Pons (tissue), 1 donor: ENCODE measurements at regions not wholly inside any gene's neighbourhood (a gene's known extent, or its start where the extent isn't known, plus 50 kb on each side); places are given as distances from the start of the nearest gene placed in this dataset.
A peak's percentile ranks its signal among the peaks of the same experiment; 100 is the strongest.
"Not testable (repeated sequence)": the region's sequence is repeated elsewhere in the genome, so short reads cannot be mapped to it uniquely, and the experiment has no call there.

Experiments used
- DNase-seq: peaks from one replicate; pipeline ENCODE4 v3.0.0-alpha.2; 2016; ENCODE audit warnings: low spot score

- DNase-seq = no peak
Measured at GRCh38 chrX:3509934-3510333, 163.5 kb upstream of the MXRA5 start.

GRCh38 chrX:3504916-3505315 is 158.5 kb upstream of the MXRA5 start:
- DNase-seq = no peak

- DNase-seq = no peak
Measured at GRCh38 chrX:3501833-3502535, 155.5 kb upstream of the MXRA5 start.

- DNase-seq = not testable (repeated sequence)
Measured at GRCh38 chrX:3495836-3496769, 149.7 kb upstream of the MXRA5 start.

GRCh38 chrX:3493605-3494004 is 147.2 kb upstream of the MXRA5 start:
- no peak for DNase-seq

DNA sequence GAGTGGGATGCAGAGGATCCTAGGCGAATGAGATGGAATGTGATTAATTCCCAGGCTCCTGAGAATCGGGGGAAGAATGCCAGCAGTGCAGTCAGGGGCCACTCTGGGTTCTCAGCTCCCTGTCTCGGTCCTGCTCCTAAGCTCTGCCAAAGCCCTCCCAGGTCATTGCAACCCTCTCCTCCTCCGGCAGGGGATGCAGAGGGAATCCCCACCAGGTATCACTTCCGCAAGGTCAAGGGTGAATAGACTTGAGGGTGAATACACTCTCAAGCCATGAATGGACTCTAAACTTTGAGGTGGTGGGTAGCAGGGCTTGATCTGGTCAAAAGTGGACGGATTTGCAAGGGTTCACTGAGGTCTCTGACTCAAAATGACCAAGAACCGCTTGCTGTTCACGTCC is 139.3 kb upstream of the MXRA5 start:
- DNase-seq = no peak

GRCh38 chrX:3479026-3479425 is 132.6 kb upstream of the MXRA5 start:
- DNase-seq = no peak

- DNase-seq = no peak
Measured at GRCh38 chrX:3476973-3477372, 130.5 kb upstream of the MXRA5 start.

GRCh38 chrX:3470211-3470679 is 123.8 kb upstream of the MXRA5 start:
- DNase-seq = not testable (repeated sequence)

DNA sequence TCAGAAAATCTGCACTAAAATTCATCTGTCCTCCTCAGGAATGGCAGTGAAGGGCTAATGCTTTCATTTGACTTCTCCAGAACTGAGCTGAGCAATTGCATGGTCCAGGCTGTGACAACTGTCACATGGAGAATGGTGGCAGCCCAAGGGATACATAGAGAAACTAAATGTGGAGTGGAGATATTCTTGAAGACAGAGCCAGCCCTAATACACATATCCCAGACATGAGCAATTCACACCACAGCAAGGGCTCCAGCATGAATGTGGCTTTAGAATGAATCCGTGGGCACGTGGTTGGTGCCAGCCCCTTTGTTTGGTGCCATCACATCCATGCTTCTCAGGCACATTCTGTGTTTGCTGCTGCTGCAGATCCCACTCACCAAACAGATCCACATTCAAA is 121.6 kb upstream of the MXRA5 start:
- DNase-seq = no peak

GRCh38 chrX:3465017-3465416 is 118.6 kb upstream of the MXRA5 start:
- no peak for DNase-seq

DNA sequence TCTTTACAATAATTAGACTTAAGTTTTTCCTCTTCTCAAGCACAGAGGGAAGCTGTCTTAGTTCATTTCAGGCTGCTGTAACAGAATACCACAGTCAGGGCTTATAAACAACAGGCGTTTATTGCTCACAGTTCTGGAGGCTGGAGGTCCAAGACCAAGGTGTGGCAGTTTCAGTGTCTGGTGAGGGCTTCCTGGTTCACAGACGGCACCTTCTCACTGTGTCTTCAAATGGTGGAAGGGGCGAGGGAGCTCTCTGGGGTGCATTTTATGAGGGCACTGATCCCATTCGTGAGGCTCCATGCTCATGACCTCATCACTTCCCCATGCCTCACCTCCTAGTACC is 115.7 kb upstream of the MXRA5 start:
- DNase-seq = no peak

DNA sequence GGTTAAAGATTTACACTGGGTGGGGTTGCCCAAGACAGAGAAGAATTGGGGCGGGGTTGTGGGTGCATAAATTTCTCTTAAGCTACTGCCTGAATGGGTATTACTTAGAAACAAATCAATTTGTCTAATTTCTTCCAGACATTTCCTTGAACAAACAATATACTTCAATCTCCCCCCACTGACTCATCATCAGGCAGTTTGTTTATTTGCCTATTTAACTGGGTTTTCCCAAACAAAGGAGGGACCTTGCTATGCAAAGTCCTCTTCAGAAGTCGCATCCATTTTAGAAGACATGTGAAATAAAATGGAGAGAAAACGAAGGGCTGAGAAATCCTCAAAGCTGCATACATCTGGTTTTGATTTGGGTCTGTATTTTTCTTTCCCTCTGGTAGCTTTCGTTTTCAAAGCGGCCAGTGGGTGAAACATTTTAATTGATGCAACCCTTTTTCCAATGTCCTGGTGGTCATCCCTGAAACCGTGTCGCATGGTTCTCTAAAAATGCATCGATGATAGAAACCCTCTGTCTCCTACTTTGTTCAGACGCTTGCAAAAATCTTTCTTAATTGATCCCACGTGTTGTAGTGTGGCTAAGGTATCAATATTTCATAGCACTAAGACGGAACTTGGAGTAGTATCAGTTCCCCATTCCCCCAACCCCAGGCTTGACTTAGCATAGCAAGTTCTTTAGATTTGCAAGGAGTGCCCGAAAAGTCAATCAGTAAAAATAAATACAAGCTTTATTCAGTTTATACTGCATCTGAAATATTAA is 115.1 kb upstream of the MXRA5 start:
- peak; percentile 1 for DNase-seq

- no peak for DNase-seq
Measured at GRCh38 chrX:3455796-3456195, 109.3 kb upstream of the MXRA5 start.

DNA sequence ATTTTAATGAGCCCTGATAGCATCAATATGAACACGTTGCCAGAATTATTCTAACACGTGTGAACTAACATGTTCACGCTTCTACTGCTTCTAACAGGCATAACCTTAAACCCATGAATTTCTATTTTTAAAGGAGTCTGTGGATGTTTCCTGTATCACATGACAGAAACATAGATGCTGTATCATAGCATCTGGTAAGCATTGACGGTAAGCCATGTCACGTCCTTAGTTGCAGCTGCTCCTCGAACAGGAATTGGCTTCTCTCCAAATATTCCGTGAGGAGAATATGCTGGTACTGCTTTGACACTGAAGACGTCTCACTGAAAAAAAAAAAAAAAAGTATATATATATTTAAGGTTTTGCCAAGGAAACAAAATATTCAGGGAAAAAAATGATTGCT is 105.1 kb upstream of the MXRA5 start:
- no peak for DNase-seq

GRCh38 chrX:3450881-3451570 is 104.6 kb upstream of the MXRA5 start:
- no peak for DNase-seq

- DNase-seq = no peak
Measured at GRCh38 chrX:3449287-3449686, 102.8 kb upstream of the MXRA5 start.

DNA sequence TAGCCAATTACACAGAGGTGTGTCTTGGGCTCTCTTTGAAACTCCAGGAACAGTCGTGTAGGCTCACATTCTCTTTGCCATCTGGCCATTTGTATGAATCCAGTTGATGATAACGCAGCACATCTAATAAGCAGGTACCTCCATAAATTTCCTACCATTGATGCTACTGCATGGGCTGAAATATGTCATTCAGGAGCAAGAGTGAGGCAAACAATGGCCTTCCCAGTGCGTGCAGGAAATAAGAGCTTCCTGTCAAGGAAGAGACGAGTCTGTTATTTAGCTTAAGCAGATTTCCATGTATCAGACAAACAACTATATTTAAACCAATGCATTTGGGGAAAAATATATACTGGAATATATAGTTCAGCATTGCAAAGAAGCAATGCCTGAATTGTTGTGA is 102.1 kb upstream of the MXRA5 start:
- DNase-seq = no peak

GRCh38 chrX:3445806-3446490 is 99.5 kb upstream of the MXRA5 start:
- no peak for DNase-seq

GRCh38 chrX:3443184-3443583 is 96.7 kb upstream of the MXRA5 start:
- DNase-seq = no peak

- no peak for DNase-seq
Measured at GRCh38 chrX:3442691-3443090, 96.2 kb upstream of the MXRA5 start.
